GM20431 (cell line): ENCODE measurements at regions not wholly inside any gene's neighbourhood (a gene's known extent, or its start where the extent isn't known, plus 50 kb on each side); places are given as distances from the start of the nearest gene placed in this dataset.
"Not testable (repeated sequence)": the region's sequence is repeated elsewhere in the genome, so short reads cannot be mapped to it uniquely, and the experiment has no call there.

Source experiments
- in situ Hi-C: fragments of 300-500 bp; cut with MseI, MboI; formaldehyde crosslinking; loops from one replicate; pipeline ENCODE4 v1.15.0; 2020; ENCODE audit warnings: low sequenced_read_pairs; ENCODE audit not compliant: unreplicated experiment

DNA sequence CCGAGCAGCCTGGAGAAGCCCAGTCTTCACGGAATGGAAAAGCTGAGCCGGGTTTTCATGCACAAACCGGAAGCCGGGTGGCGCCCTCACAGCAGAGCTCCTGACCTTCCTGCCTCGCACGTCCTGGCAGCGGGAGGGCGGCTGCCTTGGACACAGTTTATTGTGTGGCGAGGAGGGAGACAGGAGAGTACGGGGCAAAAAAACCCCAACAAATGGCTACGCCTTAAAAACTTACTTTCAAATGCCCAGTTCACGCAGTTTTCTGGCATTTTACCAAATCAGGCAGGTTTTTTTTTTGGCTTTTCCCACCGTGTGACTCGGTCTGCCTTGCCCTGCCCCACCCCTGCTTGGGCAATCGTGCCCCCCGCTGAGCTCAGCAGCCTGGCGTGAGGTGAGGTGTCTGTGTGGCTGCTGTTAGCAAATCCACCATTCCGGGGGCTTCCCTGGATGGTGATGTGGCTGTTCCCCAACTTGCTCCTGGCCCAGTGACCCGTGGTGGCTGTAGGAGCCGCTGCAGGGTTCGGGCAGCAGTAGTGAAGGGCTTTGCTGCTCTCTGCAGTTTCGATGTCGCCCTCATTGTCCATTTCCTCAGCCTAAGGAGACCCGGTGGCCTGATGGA, 187.1 kb upstream of the SULF2 start:
- in situ Hi-C loops: not testable (repeated sequence)

DNA sequence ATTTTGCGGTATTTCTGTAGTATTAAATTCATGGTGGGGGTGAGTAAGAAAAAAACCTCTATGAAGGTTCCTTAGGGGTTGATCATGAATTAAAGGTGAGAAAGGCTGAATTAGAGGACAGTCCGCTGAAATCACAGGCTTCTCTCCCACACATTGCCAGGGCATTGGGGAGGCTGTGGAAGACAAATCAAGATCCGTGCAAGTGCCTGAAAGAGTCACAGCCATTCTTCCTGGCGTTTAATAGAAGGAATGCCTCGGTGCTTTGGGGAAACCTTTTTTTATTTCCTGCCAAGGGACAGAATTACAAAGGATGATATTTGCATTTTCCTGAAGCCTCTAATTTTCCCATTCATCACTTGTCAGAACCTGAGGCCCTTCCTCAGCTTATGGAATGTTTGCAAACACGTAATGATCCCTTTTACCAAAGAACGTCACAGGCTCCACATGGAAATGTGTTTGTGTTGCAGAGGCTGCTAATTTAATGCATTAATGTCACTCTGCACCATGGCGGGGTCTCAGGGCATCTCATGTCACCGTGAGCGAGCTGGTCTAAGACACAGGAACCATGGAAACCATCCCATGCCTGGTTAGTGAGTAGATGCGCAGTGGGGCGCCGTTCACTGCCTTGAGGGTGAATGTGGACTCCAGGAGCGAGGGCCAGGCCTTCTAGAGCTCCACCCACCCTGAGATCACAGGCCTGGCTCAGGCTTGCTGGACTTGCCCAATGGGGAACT, 185.9 kb upstream of the SULF2 start:
- in situ Hi-C loops: no loop called here

DNA sequence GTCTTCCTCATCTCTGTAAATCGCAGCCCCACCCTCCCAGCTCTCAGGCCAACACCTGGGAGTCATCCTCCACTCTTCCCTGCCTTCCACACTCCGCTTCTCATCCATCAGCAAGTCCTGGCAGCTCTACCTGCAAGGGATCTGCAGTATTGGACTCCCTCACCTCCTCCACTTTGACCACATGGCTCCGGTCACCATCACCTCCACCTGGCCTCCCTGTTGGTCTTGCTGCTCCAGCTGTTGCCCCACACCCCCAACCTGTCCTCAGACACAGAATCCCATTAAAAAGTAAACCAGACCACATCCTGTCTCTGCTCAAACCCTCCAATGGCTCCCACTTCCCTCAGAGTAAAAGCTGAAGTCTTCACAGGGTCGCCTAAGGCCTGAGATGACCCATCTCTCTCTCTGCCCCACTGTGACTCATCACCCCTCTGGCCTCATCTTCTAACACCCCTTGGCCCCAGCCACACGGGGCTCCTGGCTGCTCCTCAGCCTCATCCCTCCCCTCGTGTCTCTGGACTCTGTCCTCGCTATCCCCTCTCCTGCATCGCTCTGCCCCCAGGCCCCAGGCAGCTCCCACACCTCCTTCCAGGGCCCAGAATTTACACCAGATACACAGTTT, 185.1 kb upstream of the SULF2 start:
- in situ Hi-C loops: no loop called here

GRCh38 chr20:47969426-47969825, 184.1 kb upstream of the SULF2 start:
- in situ Hi-C loops: no loop called here

- in situ Hi-C loops: no loop called here
Observed at GRCh38 chr20:47968541-47969310, 183.4 kb upstream of the SULF2 start.

DNA sequence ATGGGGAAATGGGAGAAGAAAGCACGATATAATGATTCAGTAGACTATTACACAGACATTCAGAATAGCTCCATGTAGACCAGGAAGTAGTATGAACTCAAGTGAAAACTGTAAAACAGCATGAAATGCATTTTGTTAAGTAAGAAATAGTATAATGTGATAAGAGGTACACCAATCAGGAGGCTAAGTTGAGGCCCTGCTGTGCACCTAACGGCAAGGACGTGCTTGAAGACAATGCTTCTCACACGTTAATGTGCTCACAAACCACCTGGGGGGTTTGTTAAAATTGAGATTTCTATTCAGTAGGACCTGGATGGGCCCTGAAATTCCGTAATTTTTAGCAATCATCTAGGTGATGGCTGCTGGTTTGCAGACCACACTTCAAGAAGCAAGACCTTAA, 178.9 kb upstream of the SULF2 start:
- in situ Hi-C loops: no loop called here

GRCh38 chr20:47963022-47963421, 177.7 kb upstream of the SULF2 start:
- in situ Hi-C loops: no loop called here

DNA sequence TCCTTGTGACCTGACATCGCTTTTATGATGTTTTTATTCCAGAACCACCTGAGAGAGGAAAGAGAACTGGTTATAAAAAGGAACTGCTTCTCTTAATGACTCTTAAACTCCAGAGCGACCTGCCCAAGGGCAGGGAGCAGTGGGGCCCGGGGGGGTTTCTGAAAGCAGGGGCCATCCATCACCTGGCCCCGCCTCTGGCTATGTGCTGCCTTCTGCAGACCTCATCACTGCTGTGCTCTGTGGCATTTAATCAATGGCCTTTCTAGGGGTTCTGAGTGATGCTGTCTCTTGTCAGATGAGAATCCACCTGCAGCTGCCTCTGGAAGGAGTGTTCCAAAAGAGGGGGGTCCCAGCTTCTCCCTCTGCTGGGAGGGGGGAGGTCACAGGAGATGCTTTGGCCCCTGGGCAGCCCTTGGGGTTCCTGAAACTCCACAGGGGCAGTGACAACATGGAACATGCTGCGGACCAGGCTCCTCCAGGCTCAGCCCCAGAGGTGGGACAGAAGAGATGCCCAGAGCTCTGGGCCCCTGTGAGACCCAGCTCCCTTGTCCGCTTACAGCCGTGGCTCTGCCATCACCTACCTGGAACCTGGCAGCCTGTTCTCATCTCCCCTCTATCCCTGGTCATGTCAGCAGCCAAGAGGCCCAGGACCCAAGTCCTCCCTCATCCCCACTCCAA, 177.1 kb upstream of the SULF2 start:
- in situ Hi-C loops: no loop called here

- in situ Hi-C loops: no loop called here
Observed at GRCh38 chr20:47960769-47961541, 175.7 kb upstream of the SULF2 start.

DNA sequence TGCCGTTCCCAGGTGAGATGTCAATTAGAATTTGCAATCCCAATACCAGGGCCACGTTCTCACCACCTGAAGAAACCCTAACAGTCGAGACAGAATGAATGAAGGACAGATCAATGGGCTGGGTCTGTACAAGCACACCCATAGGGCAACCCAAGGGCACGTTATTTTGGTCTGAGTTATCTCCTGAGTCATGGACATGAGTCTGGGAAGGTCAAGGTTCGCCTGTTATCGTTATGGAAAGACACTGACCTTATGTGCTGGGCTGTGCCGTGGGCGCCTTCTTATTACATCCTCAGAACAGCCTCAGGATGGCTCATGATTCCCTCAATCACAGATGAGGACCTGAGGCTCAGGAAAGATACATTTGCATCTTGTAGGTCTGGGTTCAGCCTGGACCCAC, 175.0 kb upstream of the SULF2 start:
- in situ Hi-C loops: no loop called here

DNA sequence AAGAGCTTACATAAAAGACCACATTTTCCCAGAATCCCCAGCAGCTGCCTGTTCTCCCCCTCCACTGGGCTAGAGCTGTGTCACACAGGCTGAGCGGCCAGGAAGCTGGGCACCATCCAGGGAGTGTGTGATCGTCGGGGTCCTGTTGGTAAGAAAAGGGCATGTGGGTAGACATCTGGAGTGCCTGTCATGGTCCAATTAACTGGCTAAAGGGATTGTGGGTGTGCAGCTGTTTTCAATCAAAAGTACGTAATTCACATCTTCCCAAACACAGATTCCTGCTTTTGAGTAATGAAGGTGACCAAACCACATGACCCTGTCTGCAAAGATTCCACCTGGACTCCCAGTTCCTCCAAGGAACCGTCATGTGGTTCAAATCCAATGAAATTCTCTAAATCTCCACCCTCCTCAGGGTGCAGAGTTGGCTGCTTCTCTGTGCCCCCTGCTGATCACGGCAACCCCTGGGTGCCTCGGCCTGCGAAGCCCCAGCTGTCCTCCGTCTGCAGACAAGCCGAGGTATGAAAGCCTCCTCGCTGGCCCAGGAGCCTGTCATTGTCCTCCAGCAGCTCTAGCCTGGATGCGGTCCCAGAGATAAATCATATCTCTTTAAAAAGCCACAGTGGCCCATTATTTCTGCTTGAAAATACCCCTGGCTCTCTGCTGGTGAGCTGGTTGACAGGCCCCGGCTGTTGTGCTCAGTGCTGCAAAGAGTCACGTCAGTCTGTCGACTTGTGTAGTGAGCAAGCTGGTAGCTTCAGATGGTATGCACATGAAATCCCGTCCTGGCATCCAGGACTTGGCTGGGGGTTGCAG, 172.9 kb upstream of the SULF2 start:
- in situ Hi-C loops: not testable (repeated sequence)

DNA sequence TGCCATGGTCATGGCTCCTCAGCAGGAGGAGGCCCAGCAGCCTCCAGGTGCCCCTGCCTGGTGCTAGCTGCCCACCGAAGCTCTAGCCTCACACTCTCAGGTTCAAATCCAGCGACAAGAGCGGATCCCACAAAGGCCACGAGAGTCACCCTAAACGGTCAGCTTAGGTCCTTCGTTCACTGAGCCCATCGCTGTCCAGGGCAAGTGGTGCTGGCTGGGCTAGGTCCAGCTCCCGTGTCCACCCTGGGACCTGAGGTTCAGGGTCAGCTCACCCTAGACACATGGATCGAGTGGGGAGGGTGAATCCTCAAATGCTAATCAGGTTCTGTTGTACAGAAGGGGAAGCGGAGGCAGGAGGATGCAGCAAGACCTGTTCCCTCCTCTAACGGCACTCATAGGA, 171.9 kb upstream of the SULF2 start:
- in situ Hi-C loops: no loop called here

GRCh38 chr20:47956268-47956995, 171.2 kb upstream of the SULF2 start:
- in situ Hi-C loops: no loop called here

DNA sequence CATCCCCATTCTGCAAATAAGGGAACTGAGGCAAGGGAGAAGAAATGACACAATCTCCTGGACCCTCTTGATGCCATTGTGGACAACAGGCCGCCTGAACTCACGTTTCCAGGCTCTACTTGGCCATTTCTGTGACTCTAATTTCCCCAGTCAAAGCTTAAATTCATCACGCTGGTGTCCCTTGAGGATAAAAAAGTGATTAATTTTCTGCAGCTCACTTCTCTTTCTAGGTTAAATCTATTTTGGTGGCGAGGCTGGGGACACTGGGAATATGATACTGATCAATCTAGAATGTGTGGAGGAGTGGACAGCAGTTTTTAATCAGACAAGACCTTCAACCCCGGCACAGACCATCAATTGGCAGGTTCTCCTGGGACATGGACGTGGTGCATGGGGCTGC, 168.2 kb upstream of the SULF2 start:
- in situ Hi-C loops: no loop called here

- in situ Hi-C loops: no loop called here
Observed at GRCh38 chr20:47952023-47952564, 166.8 kb upstream of the SULF2 start.

- in situ Hi-C loops: no loop called here
Observed at GRCh38 chr20:47951521-47951971, 166.3 kb upstream of the SULF2 start.

DNA sequence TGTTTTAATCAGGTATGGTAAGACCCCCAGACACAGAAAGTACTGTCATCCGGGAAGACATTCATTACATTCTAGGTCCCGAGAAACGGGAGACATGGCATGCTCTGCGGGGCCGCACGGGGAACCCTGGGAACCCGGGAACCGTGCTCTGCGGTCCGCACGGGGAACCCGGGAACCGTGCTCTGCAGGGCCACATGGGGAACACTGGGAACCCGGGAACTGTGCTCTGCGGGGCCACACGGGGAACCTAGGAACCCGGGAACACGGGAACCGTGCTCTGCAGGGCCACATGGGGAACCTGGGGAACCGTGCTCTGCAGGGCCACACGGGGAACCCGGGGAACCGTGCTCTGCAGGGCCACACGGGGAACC, 165.6 kb upstream of the SULF2 start:
- in situ Hi-C loops: no loop called here
